CD14-positive monocyte (primary cell): ENCODE measurements at regions not wholly inside any gene's neighbourhood (a gene's known extent, or its start where the extent isn't known, plus 50 kb on each side); places are given as distances from the start of the nearest gene placed in this dataset.

Experiments
- DNase-seq, 3 donors: peaks; one replicate each; pipeline ENCODE4 v3.0.0-alpha.2; 2011 to 2022
- H2AFZ ChIP-seq: 2 replicates; pipeline ENCODE4 v1.6.0; 2012; ENCODE audit warnings: mild to moderate bottlenecking, low read depth, low read length, inconsistent platforms; ENCODE audit not compliant: insufficient read depth, poor library complexity, severe bottlenecking
- H3K27ac ChIP-seq, 2 donors: 1 replicate in 1 of 2; 2 replicates in 1 of 2; pipeline ENCODE4 v1.5.1; 2012 to 2013; ENCODE audit warnings: low read length in 2 of 2, control low read depth in 1 of 2, inconsistent platforms in 1 of 2, low read depth in 1 of 2, mild to moderate bottlenecking in 1 of 2
- H3K27me3 ChIP-seq, 2 donors: one replicate each; pipeline versions ENCODE4 v1.6.0 to v1.6.1; 2011 to 2013; ENCODE audit warnings: low read length in 2 of 2; ENCODE audit not compliant: control insufficient read depth in 2 of 2, insufficient read depth in 2 of 2
- H3K36me3 ChIP-seq, 2 donors: replicated peaks in 1 of 2; 1 replicate in 1 of 2; 2 replicates in 1 of 2; pipeline versions ENCODE4 v1.5.1 to v1.6.1; 2012 to 2013; ENCODE audit warnings: low read length in 2 of 2, control low read depth in 1 of 2, inconsistent platforms in 1 of 2, mild to moderate bottlenecking in 1 of 2; ENCODE audit not compliant: insufficient read depth in 2 of 2, control insufficient read depth in 1 of 2
- H3K4me1 ChIP-seq, 2 donors: 1 replicate in 1 of 2; 2 replicates in 1 of 2; pipeline versions ENCODE4 v1.5.1 to v1.6.1; 2012 to 2013; ENCODE audit warnings: low read length in 2 of 2, control low read depth in 1 of 2, inconsistent platforms in 1 of 2, mild to moderate bottlenecking in 1 of 2, moderate library complexity in 1 of 2; ENCODE audit not compliant: insufficient read depth in 2 of 2, control insufficient read depth in 1 of 2
- H3K4me2 ChIP-seq: replicated peaks from 2 replicates; pipeline ENCODE3; 2012; ENCODE audit warnings: low read length, moderate library complexity, mild to moderate bottlenecking; ENCODE audit not compliant: poor library complexity, severe bottlenecking; ENCODE audit errors: extremely low read depth
- H3K4me3 ChIP-seq, 3 experiments: fragments of 200-600 bp in 1 of 3; sonication (generic) in 1 of 3; replicated peaks in 1 of 3; 1 replicate in 2 of 3; 2 replicates in 1 of 3; pipeline ENCODE4 v1.5.1; 2011 to 2013; ENCODE audit warnings: low read length in 3 of 3, mild to moderate bottlenecking in 3 of 3, control low read depth in 2 of 3, low read depth in 2 of 3, inconsistent platforms in 1 of 3, moderate library complexity in 1 of 3
- H3K79me2 ChIP-seq: 2 replicates; pipeline ENCODE4 v1.6.0; 2012; ENCODE audit warnings: mild to moderate bottlenecking, control low read depth, inconsistent platforms, low read length, moderate library complexity; ENCODE audit not compliant: insufficient read depth
- H3K9ac ChIP-seq: 2 replicates; pipeline ENCODE4 v1.6.0; 2017; ENCODE audit warnings: low read length, mild to moderate bottlenecking; ENCODE audit not compliant: insufficient read depth, poor library complexity, severe bottlenecking
- H3K9me3 ChIP-seq, 2 donors: replicated peaks in 1 of 2; 1 replicate in 1 of 2; 2 replicates in 1 of 2; pipeline versions ENCODE4 v1.5.1 to v1.6.1; 2012 to 2013; ENCODE audit warnings: low read length in 2 of 2, control low read depth in 1 of 2; ENCODE audit not compliant: control insufficient read depth in 1 of 2, insufficient read depth in 1 of 2
- H4K20me1 ChIP-seq: 2 replicates; pipeline ENCODE4 v1.6.0; 2012; ENCODE audit warnings: mild to moderate bottlenecking, low read length, control low read depth, moderate library complexity; ENCODE audit not compliant: insufficient read depth
- H3K27ac Mint-ChIP-seq, 7 donors: one replicate each; pipeline ENCODE4 v1.8.0; 2020; ENCODE audit warnings: mild to moderate bottlenecking in 7 of 7, mixed read lengths in 7 of 7, moderate library complexity in 6 of 7, inconsistent platforms in 2 of 7
- H3K27me3 Mint-ChIP-seq, 3 donors: one replicate each; pipeline ENCODE4 v1.8.0; 2021 to 2022; ENCODE audit warnings: low read depth in 3 of 3, mild to moderate bottlenecking in 3 of 3, mixed read lengths in 3 of 3, moderate library complexity in 3 of 3, inconsistent platforms in 1 of 3
- H3K36me3 Mint-ChIP-seq, 2 donors: one replicate each; pipeline ENCODE4 v1.8.0; 2020; ENCODE audit warnings: mixed read lengths in 2 of 2, inconsistent platforms in 1 of 2, mild to moderate bottlenecking in 1 of 2
- H3K4me1 Mint-ChIP-seq: one replicate; pipeline ENCODE4 v1.8.0; 2020; ENCODE audit warnings: mild to moderate bottlenecking, mixed read lengths
- H3K4me3 Mint-ChIP-seq, 2 donors: one replicate each; pipeline ENCODE4 v1.8.0; 2020; ENCODE audit warnings: mild to moderate bottlenecking in 2 of 2, mixed read lengths in 2 of 2, moderate library complexity in 1 of 2
- H3K9me3 Mint-ChIP-seq, 7 donors: one replicate each; pipeline ENCODE4 v1.8.0; 2020 to 2022; ENCODE audit warnings: mixed read lengths in 7 of 7, mild to moderate bottlenecking in 6 of 7, moderate library complexity in 6 of 7, inconsistent platforms in 2 of 7
- WGBS: methylation state at CpG from one replicate; pipeline ENCODE4 v1.1.5; 2013; ENCODE audit warnings: missing lambda C conversion rate; ENCODE audit not compliant: insufficient coverage; 5-methylcytosine and 5-hydroxymethylcytosine counted together
- intact Hi-C, 2 donors: fragments of 100-400 bp; cut with micrococcal nuclease; formaldehyde crosslinking; loops; one replicate each; pipeline versions ENCODE4 v1.15.0 to v1.15.1; 2023
- TF ChIP-seq, protein P1 (sequence below): fragments of 200-600 bp; IDR thresholded peaks from one replicate; pipeline ENCODE4 v1.8.0; 2022; ENCODE audit warnings: antibody characterized with exemption, mild to moderate bottlenecking

DNA sequence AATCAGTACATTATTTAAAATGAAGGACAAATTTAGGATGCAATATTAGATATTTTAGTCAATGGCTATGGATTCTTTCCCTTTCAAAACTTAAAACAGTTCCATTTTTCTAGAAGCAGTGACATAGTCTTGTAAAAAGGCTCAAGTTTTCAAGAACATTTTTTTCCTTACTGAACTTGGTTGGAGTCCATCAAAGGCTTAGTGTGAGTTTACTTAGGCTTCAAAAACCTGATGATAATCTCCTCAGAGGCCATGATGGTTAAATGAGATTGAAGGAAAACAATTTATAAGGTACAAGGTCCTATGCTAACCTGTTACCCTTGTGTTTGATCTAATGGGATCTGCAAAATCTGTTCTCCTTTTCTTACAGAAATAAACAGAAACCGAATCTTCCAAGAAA lies 531.8 kb downstream of the UTRN start:
- H3K27me3 Mint-ChIP-seq, result no peaks in the 10 kb centered on the region
- Histone ChIP-seq H3K27me3 (no peaks in the 10 kb centered on the region), H3K9me3 (no peaks in the 10 kb centered on the region), H4K20me1 (peaks cover 16% of the 10 kb centered on the region), H3K4me1 (no peaks in the 10 kb centered on the region), H3K4me2 (no peak overlapping the region), H3K79me2 (no peaks in the 10 kb centered on the region), H3K4me3 (no peak overlapping the region), H3K36me3 (peaks cover 59 to 82% of the 10 kb centered on the region in 2 donors), H3K9ac (no peak overlapping the region), H3K27ac (no peak overlapping the region), H2AFZ (no peak overlapping the region)
- TF ChIP-seq, protein P1, sequence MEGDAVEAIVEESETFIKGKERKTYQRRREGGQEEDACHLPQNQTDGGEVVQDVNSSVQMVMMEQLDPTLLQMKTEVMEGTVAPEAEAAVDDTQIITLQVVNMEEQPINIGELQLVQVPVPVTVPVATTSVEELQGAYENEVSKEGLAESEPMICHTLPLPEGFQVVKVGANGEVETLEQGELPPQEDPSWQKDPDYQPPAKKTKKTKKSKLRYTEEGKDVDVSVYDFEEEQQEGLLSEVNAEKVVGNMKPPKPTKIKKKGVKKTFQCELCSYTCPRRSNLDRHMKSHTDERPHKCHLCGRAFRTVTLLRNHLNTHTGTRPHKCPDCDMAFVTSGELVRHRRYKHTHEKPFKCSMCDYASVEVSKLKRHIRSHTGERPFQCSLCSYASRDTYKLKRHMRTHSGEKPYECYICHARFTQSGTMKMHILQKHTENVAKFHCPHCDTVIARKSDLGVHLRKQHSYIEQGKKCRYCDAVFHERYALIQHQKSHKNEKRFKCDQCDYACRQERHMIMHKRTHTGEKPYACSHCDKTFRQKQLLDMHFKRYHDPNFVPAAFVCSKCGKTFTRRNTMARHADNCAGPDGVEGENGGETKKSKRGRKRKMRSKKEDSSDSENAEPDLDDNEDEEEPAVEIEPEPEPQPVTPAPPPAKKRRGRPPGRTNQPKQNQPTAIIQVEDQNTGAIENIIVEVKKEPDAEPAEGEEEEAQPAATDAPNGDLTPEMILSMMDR, result no peak
- WGBS, result no CpG with 5 or more reads among the region's 1 CpG
- no peaks in the 10 kb centered on the region for H3K4me1 Mint-ChIP-seq
- intact Hi-C loops, result no loop called here
- H3K9me3 Mint-ChIP-seq, result peaks cover 0 to 2% (median 0%) of the 10 kb centered on the region in 7 donors
- no peak overlapping the region for H3K27ac Mint-ChIP-seq
- peaks cover 57 to 68% of the 10 kb centered on the region in 2 donors for H3K36me3 Mint-ChIP-seq
- DNase-seq, result no peak
- H3K4me3 Mint-ChIP-seq, result no peak overlapping the region

DNA sequence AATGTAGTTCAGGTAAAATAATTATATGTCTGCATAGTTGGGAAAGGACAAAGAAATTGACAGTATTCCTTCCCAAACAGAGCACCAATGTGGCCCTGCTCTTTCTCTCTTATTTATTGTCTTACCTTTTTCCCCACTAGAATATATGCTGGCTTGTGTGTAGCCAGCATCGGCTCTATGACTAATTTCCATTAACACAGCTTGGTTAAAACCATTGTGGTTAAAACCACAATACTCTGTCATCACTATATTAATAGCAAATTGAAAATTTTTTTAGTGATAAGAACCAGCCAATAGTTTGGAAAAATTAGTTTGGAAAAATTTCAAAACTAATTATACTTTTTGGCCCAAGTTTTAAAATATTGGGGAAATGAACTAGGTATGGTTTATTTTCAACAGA lies 535.1 kb downstream of the UTRN start:
- WGBS, result no CpG with 5 or more reads among the region's 1 CpG
- H3K9me3 ChIP-seq, result no peaks in the 10 kb centered on the region
- H3K4me2 ChIP-seq, result no peak overlapping the region
- no peaks in the 10 kb centered on the region for H3K9me3 Mint-ChIP-seq
- H3K27ac ChIP-seq, result no peak overlapping the region
- no peak overlapping the region for H3K4me3 ChIP-seq
- peaks cover 20% of the 10 kb centered on the region for H4K20me1 ChIP-seq
- H3K4me1 ChIP-seq, result no peaks in the 10 kb centered on the region
- no peak overlapping the region for H2AFZ ChIP-seq
- no peaks in the 10 kb centered on the region for H3K79me2 ChIP-seq
- no peaks in the 10 kb centered on the region for H3K27me3 ChIP-seq
- H3K9ac ChIP-seq, result no peak overlapping the region
- no peak overlapping the region for H3K27ac Mint-ChIP-seq
- no peaks in the 10 kb centered on the region for H3K4me1 Mint-ChIP-seq
- no peaks in the 10 kb centered on the region for H3K27me3 Mint-ChIP-seq
- no peak for DNase-seq
- H3K36me3 Mint-ChIP-seq, result peaks cover 50 to 60% of the 10 kb centered on the region in 2 donors
- peaks cover 63 to 82% of the 10 kb centered on the region in 2 donors for H3K36me3 ChIP-seq
- intact Hi-C loops, result no loop called here
- H3K4me3 Mint-ChIP-seq, result no peak overlapping the region
- TF ChIP-seq, protein P1, result no peak
